22Rv1 (cell line): ENCODE measurements at regions not wholly inside any gene's neighbourhood (a gene's known extent, or its start where the extent isn't known, plus 50 kb on each side); places are given as distances from the start of the nearest gene placed in this dataset.

Experiments
- ZFX ChIP-seq: fragments of 450-650 bp; IDR thresholded peaks from 2 replicates; pipeline ENCODE4 v1.6.1; 2017; ENCODE audit warnings: antibody characterized with exemption, borderline replicate concordance
- TF ChIP-seq, protein P1 (sequence below): fragments of 450-650 bp; IDR thresholded peaks from 2 replicates; pipeline ENCODE4 v1.5.1; 2017; ENCODE audit warnings: mild to moderate bottlenecking

DNA sequence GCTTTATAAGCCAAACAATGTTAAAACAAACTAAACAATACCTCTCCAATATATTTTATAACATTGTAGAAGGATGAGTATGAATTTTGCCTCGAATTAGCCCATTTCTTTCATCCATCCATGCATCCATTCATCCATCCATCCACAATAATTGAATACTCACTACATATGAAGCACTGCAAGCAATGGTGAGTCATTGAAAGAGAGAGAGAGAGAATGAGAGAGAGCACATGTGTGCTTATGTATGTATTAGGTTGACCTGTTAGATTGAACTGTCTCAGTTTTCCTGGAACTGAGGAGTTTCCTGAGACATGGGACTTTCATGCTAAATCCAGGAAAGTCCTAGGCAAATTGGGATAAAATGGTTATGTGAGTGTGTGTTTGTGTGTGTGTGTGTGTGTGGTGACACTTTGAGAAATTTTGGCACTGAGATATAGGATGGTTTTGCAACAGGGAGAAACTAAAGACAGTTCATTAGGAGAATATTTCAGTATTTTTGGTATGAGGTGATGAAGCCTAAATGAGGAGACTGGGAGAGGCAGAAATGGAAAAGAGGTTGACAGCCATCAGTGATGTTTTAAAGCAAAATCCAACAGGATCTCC is 98.4 kb downstream of the C12orf75 start:
- TF ChIP-seq, protein P1, sequence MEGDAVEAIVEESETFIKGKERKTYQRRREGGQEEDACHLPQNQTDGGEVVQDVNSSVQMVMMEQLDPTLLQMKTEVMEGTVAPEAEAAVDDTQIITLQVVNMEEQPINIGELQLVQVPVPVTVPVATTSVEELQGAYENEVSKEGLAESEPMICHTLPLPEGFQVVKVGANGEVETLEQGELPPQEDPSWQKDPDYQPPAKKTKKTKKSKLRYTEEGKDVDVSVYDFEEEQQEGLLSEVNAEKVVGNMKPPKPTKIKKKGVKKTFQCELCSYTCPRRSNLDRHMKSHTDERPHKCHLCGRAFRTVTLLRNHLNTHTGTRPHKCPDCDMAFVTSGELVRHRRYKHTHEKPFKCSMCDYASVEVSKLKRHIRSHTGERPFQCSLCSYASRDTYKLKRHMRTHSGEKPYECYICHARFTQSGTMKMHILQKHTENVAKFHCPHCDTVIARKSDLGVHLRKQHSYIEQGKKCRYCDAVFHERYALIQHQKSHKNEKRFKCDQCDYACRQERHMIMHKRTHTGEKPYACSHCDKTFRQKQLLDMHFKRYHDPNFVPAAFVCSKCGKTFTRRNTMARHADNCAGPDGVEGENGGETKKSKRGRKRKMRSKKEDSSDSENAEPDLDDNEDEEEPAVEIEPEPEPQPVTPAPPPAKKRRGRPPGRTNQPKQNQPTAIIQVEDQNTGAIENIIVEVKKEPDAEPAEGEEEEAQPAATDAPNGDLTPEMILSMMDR: no peak
- TF ChIP-seq ZFX: no peak
